Ascending aorta (tissue), 2 donors: ENCODE measurements at regions not wholly inside any gene's neighbourhood (a gene's known extent, or its start where the extent isn't known, plus 50 kb on each side); places are given as distances from the start of the nearest gene placed in this dataset.

Experiments
- DNase-seq, 2 donors: peaks; one replicate each; pipeline ENCODE4 v3.0.0-alpha.2; 2019; ENCODE audit warnings: low spot score in 2 of 2
- H3K27ac ChIP-seq, 2 donors: fragments of 200-600 bp; sonication (generic); one replicate each; pipeline ENCODE4 v1.5.1; 2016 to 2017; ENCODE audit warnings: mild to moderate bottlenecking in 1 of 2
- H3K27me3 ChIP-seq: fragments of 200-600 bp; sonication (generic); one replicate; pipeline ENCODE4 v1.5.1; 2017
- H3K36me3 ChIP-seq, 2 donors: fragments of 200-600 bp; sonication (generic); one replicate each; pipeline ENCODE4 v1.5.1; 2016
- H3K4me1 ChIP-seq, 2 donors: fragments of 200-600 bp; sonication (generic); one replicate each; pipeline ENCODE4 v1.5.1; 2016 to 2017; ENCODE audit warnings: mild to moderate bottlenecking in 1 of 2
- H3K4me3 ChIP-seq, 2 donors: fragments of 200-600 bp; sonication (generic); one replicate each; pipeline ENCODE4 v1.5.1; 2016 to 2017; ENCODE audit warnings: mild to moderate bottlenecking in 1 of 2
- H3K9me3 ChIP-seq, 2 donors: fragments of 200-600 bp; sonication (generic); one replicate each; pipeline ENCODE4 v1.5.1; 2016
- intact Hi-C: fragments of 100-400 bp; cut with DNase I; formaldehyde crosslinking; loops from one replicate; pipeline ENCODE4 v1.15.1; 2023
- TF ChIP-seq, protein P1 (sequence below), 3 experiments: fragments of 200-600 bp in 2 of 3; fragments of 450-650 bp in 1 of 3; sonication (generic) in 2 of 3; IDR thresholded peaks; one replicate each; pipeline ENCODE4 v1.5.1; 2016 to 2019; ENCODE audit warnings: antibody characterized with exemption in 3 of 3, mild to moderate bottlenecking in 1 of 3, moderate library complexity in 1 of 3

DNA sequence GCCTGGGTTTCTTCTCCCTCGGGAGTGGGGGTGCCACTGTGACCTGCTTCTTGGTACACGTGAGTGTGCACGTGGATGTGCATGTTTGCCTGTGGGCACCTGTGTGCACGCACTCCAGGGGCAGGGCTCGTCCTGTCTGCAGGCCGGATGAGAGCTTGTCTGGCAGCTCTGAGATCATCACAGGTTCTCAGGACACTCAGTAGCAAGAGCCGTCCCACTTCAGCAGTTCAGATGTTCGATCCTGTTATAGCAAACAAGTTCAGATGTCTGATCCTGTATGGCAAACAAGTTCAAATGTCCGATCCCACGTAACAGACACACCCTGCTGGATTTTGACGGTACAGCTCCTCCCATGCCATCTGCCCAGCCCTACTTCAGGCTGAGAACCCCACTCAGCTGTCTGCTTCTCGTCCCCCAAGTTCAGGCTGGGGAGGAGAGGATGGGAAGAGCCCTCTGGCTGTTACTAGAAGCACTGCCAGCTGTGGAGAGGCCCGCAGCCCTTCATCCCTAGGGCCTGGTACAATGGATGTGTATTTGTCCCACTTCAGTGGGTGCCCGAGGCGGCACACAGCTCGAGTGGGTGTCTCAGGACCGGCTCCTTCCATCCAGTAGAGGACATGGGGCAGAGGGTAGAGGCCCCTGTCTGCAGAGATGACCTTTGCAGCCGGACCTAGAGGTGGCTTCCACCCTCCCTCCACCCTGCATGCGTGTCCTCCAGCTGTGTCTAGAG is 1126.9 kb downstream of the BRD1 start:
- Histone ChIP-seq H3K4me1 (no peaks in the 10 kb centered on the region), H3K27ac (no peak overlapping the region), H3K27me3 (no peaks in the 10 kb centered on the region), H3K9me3 (no peaks in the 10 kb centered on the region), H3K36me3 (no peaks in the 10 kb centered on the region), H3K4me3 (no peak overlapping the region)
- DNase-seq, result no peak
- TF ChIP-seq, protein P1, sequence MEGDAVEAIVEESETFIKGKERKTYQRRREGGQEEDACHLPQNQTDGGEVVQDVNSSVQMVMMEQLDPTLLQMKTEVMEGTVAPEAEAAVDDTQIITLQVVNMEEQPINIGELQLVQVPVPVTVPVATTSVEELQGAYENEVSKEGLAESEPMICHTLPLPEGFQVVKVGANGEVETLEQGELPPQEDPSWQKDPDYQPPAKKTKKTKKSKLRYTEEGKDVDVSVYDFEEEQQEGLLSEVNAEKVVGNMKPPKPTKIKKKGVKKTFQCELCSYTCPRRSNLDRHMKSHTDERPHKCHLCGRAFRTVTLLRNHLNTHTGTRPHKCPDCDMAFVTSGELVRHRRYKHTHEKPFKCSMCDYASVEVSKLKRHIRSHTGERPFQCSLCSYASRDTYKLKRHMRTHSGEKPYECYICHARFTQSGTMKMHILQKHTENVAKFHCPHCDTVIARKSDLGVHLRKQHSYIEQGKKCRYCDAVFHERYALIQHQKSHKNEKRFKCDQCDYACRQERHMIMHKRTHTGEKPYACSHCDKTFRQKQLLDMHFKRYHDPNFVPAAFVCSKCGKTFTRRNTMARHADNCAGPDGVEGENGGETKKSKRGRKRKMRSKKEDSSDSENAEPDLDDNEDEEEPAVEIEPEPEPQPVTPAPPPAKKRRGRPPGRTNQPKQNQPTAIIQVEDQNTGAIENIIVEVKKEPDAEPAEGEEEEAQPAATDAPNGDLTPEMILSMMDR (IDR thresholded peaks at IDR 0.05), result no peak
- intact Hi-C loops, result no loop called here

DNA sequence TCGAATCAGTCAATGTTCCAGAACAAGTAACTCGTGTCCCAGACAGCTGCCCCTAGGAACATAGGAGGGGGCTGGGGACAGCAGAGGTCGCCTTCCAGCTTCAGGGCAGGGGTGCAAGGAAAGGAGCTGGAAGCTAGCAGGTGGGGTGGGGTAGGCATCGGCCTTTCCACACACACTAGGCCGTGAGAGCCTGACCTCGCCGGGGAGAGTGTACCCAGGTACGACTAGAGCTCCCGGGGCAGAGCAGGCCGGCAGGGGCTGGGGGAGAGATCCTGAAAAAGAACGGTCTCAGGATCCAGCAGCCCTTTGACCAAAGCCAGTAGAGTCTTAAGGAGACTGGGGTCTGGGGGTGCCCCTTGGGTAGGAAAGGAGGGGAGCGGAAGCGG is 1127.5 kb downstream of the BRD1 start:
- Histone ChIP-seq H3K9me3 (no peaks in the 10 kb centered on the region), H3K27ac (no peak overlapping the region), H3K4me3 (no peak overlapping the region), H3K4me1 (no peaks in the 10 kb centered on the region), H3K27me3 (no peaks in the 10 kb centered on the region), H3K36me3 (no peaks in the 10 kb centered on the region)
- DNase-seq, result no peak
- TF ChIP-seq, protein P1 (IDR thresholded peaks at IDR 0.05), result no peak
- intact Hi-C loops, result no loop called here

DNA sequence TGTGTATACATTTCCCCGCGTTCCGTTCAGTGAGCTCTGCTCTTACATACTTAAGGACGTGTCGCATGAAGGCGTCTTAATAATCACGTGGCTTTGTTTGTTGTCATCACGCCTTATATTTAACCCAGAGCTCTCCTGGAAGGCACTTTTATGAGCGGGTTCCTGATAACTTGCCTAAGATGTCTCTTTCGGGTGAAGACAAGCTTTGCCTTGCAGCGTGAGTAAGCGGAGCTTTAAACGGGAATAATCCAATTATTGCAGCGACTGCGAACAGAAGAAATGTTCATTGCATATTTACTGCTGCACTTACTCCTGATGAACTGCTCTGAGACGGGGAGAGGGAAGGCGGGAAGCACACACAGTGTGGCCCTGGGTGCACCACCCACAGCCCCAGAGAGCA is 1128.2 kb downstream of the BRD1 start:
- intact Hi-C loops, result no loop called here
- Histone ChIP-seq H3K4me1 (no peaks in the 10 kb centered on the region), H3K27me3 (no peaks in the 10 kb centered on the region), H3K36me3 (no peaks in the 10 kb centered on the region), H3K4me3 (no peak overlapping the region), H3K9me3 (no peaks in the 10 kb centered on the region), H3K27ac (no peak overlapping the region)
- DNase-seq, result no peak
- TF ChIP-seq, protein P1 (IDR thresholded peaks at IDR 0.05), result no peak

DNA sequence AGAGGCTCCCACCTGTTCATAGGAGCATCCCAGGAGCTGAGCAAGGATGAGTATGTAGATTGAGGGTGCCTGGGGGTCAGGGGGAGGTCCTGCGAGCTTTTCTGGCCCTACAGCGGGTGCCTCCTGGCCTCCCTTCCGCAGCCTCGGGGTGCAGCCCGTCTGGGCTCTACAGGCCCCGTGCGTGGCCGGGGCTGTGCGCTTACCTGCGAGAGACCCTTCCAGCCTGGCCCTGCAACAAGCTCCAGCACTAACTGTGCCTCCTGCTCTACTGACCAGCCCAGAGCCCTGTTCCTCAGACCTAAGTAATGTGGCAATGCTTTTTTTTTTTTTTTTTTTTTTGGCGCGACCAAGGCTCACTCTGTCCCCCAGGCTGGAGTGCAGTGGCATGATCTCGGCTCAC is 1129.1 kb downstream of the BRD1 start:
- intact Hi-C loops, result no loop called here
- H3K4me1 ChIP-seq, result no peaks in the 10 kb centered on the region
- TF ChIP-seq, protein P1 (IDR thresholded peaks at IDR 0.05), result no peak

DNA sequence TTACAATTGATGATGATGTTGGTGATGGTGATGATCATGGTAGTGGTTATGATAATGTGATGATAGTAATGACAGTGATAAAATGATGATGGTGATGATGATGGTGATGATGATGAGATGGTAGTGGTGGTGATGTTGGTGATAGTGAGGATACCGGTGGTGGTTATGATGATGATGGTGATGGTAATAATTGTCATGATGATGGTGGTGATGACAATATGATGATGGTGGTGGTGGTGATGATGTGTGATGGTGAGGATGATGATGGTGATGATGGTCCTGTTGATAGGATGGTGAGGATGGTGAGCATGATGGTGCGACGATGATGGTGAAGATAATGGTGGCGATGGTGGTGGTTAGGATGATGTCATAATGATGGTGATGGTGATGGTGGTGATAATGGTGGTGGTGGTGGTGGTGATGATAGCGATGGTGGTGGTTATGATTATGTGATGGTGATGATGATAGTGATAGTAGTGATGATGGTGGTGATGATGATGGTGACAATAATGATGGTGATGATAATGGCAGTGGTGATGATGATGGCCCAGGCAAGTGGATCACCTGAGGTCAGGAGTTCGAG is 1129.9 kb downstream of the BRD1 start:
- TF ChIP-seq, protein P1 (IDR thresholded peaks at IDR 0.05), result no peak
- intact Hi-C loops, result no loop called here

More for the DNA sequence above, 1129.1 kb downstream of the BRD1 start:
- Histone ChIP-seq H3K9me3 (no peaks in the 10 kb centered on the region), H3K4me3 (no peak overlapping the region), H3K27ac (no peak overlapping the region), H3K27me3 (no peaks in the 10 kb centered on the region), H3K36me3 (no peaks in the 10 kb centered on the region)
- DNase-seq, result no peak

More for the DNA sequence above, 1129.9 kb downstream of the BRD1 start:
- Histone ChIP-seq H3K4me3 (no peak overlapping the region), H3K9me3 (no peaks in the 10 kb centered on the region), H3K4me1 (no peaks in the 10 kb centered on the region), H3K36me3 (no peaks in the 10 kb centered on the region), H3K27me3 (no peaks in the 10 kb centered on the region), H3K27ac (no peak overlapping the region)
- DNase-seq, result no peak
